ENCODE measurements at regions not wholly inside any gene's neighbourhood (a gene's known extent, or its start where the extent isn't known, plus 50 kb on each side); places are given as distances from the start of the nearest gene placed in this dataset.

- no peak for TF ChIP-seq ZBTB43 (CRISPR knock-in tag; IDR thresholded peaks at IDR 0.05)
- no peak for TF ChIP-seq ESRRA (CRISPR knock-in tag; IDR thresholded peaks at IDR 0.05; ENCODE audit: borderline replicate concordance)
- TF ChIP-seq ZNF263 (CRISPR knock-in tag; IDR thresholded peaks at IDR 0.05; ENCODE audit: low read depth), result no peak
- no peak for TF ChIP-seq CREM (CRISPR knock-in tag; IDR thresholded peaks at IDR 0.05)
- TF ChIP-seq ZBTB21 (CRISPR knock-in tag; IDR thresholded peaks at IDR 0.05; ENCODE audit: borderline replicate concordance), result no peak
- no peak for TF ChIP-seq USF2 (CRISPR knock-in tag; IDR thresholded peaks at IDR 0.05)
- TF ChIP-seq RELA (CRISPR knock-in tag; IDR thresholded peaks at IDR 0.05; ENCODE audit: borderline replicate concordance), result no peak
Observed at GRCh38 chr17:79155701-79156100, 81.1 kb downstream of the ENGASE start (continued).

- POLR2A ChIA-PET, result no interaction called here
Observed at GRCh38 chr17:79154951-79155585, 80.4 kb downstream of the ENGASE start.

GRCh38 chr17:79154446-79154845, 79.8 kb downstream of the ENGASE start:
- Mint-ChIP-seq H3K9me3 (no peaks in the 10 kb centered on the region), H3K27ac (no peak overlapping the region), H3K4me3 (no peak overlapping the region), H3K36me3 (no peaks in the 10 kb centered on the region), H3K4me1 (peaks cover 17% of the 10 kb centered on the region), H3K27me3 (ENCODE audit: low read depth) (no peaks in the 10 kb centered on the region)
- no peak for DNase-seq (ENCODE audit: low spot score)
- no peak for ATAC-seq
- POLR2A ChIA-PET, result no interaction called here
- TF ChIP-seq FOXP1 (CRISPR knock-in tag; IDR thresholded peaks at IDR 0.05; ENCODE audit: borderline replicate concordance) (no peak), JUN (CRISPR knock-in tag; IDR thresholded peaks at IDR 0.05) (no peak), USF1 (CRISPR knock-in tag; IDR thresholded peaks at IDR 0.05) (no peak), SOX15 (CRISPR knock-in tag; IDR thresholded peaks at IDR 0.05) (no peak), EMX1 (CRISPR knock-in tag; IDR thresholded peaks at IDR 0.05) (no peak), ESRRA (CRISPR knock-in tag; IDR thresholded peaks at IDR 0.05; ENCODE audit: borderline replicate concordance) (no peak), NFATC4 (CRISPR knock-in tag; IDR thresholded peaks at IDR 0.05) (no peak), E2F5 (CRISPR knock-in tag; IDR thresholded peaks at IDR 0.05) (no peak), CREM (CRISPR knock-in tag; IDR thresholded peaks at IDR 0.05) (no peak), ZNF396 (CRISPR knock-in tag; IDR thresholded peaks at IDR 0.05; ENCODE audit: borderline replicate concordance) (no peak), OVOL2 (CRISPR knock-in tag; IDR thresholded peaks at IDR 0.05; ENCODE audit: borderline replicate concordance) (no peak), CREB1 (CRISPR knock-in tag; IDR thresholded peaks at IDR 0.05) (no peak), ZNF232 (CRISPR knock-in tag; IDR thresholded peaks at IDR 0.05) (no peak), PRDM15 (CRISPR knock-in tag; IDR thresholded peaks at IDR 0.05) (no peak), ZNF317 (CRISPR knock-in tag; IDR thresholded peaks at IDR 0.05; ENCODE audit: borderline replicate concordance, low read depth) (no peak)
- CTCF ChIA-PET, result interaction anchor here (0.9 kb wide), 1 partner anchor 234 kb away, joined by 3 read pairs; no protein-coding TSS in a partner anchor

More at GRCh38 chr17:79154951-79155585, 80.4 kb downstream of the ENGASE start:
- Mint-ChIP-seq H3K4me1 (peaks cover 17% of the 10 kb centered on the region), H3K27me3 (ENCODE audit: low read depth) (no peaks in the 10 kb centered on the region), H3K36me3 (no peaks in the 10 kb centered on the region), H3K27ac (no peak overlapping the region), H3K4me3 (no peak overlapping the region), H3K9me3 (no peaks in the 10 kb centered on the region)
- TF ChIP-seq TEAD1 (CRISPR knock-in tag; IDR thresholded peaks at IDR 0.05) (no peak), FOXP1 (CRISPR knock-in tag; IDR thresholded peaks at IDR 0.05; ENCODE audit: borderline replicate concordance) (no peak), NFYB (CRISPR knock-in tag; conservative IDR thresholded peaks at IDR 0.05; ENCODE audit: low read depth) (no peak)
- CTCF ChIA-PET, result interaction anchor here (0.9 kb wide), 1 partner anchor 233 kb away, joined by 3 read pairs; no protein-coding TSS in a partner anchor
- ATAC-seq (no peak), DNase-seq (ENCODE audit: low spot score) (no peak)

All from WTC11 (cell line).